HepG2 (cell line): ENCODE measurements at regions not wholly inside any gene's neighbourhood (a gene's known extent, or its start where the extent isn't known, plus 50 kb on each side); places are given as distances from the start of the nearest gene placed in this dataset.

Source experiments
- JUND ChIP-seq: sonication (generic); formaldehyde crosslinking; IDR thresholded peaks from 2 replicates; pipeline ENCODE4 v1.8.0; 2022; ENCODE audit warnings: mild to moderate bottlenecking, missing genetic modification reagents
- PAWR ChIP-seq: sonication (generic); formaldehyde crosslinking; IDR thresholded peaks from 2 replicates; pipeline ENCODE4 v1.4.0; 2020; ENCODE audit warnings: missing genetic modification reagents, mild to moderate bottlenecking, borderline replicate concordance
- POLR2AphosphoS5 ChIP-seq: IDR thresholded peaks from 2 replicates; pipeline ENCODE4 v1.6.1; 2012; ENCODE audit warnings: low read depth, low read length
- RCOR2 ChIP-seq: IDR thresholded peaks from 2 replicates; pipeline ENCODE4 v1.6.1; 2016; ENCODE audit warnings: missing biosample characterization, missing genetic modification reagents
- SP1 ChIP-seq, 2 experiments: fragments of 450-650 bp in 1 of 2; sonication (generic) in 1 of 2; formaldehyde crosslinking in 1 of 2; IDR thresholded peaks; 2 replicates each; pipeline versions ENCODE4 v1.4.0 to v1.6.1; 2016 to 2020; ENCODE audit warnings: missing genetic modification reagents in 1 of 2
- THYN1 ChIP-seq: sonication (generic); formaldehyde crosslinking; IDR thresholded peaks from 2 replicates; pipeline ENCODE4 v1.8.1; 2023; ENCODE audit warnings: low read depth, mild to moderate bottlenecking, moderate library complexity, missing genetic modification reagents, borderline replicate concordance
- ZBTB21 ChIP-seq: sonication (generic); formaldehyde crosslinking; IDR thresholded peaks from 2 replicates; pipeline ENCODE4 v1.4.0; 2020; ENCODE audit warnings: missing genetic modification reagents
- ZNF253 ChIP-seq: sonication (generic); formaldehyde crosslinking; IDR thresholded peaks from 2 replicates; pipeline ENCODE4 v1.8.0; 2022; ENCODE audit warnings: mild to moderate bottlenecking, missing genetic modification reagents, borderline replicate concordance
- TF ChIP-seq, protein P1 (sequence below): sonication (generic); formaldehyde crosslinking; IDR thresholded peaks from 2 replicates; pipeline ENCODE4 v1.5.0; 2020; ENCODE audit warnings: mild to moderate bottlenecking, missing genetic modification reagents, moderate library complexity
- TF ChIP-seq, protein P2 (sequence below): sonication (generic); formaldehyde crosslinking; IDR thresholded peaks from 2 replicates; pipeline ENCODE4 v1.4.0; 2020; ENCODE audit warnings: missing genetic modification reagents, borderline replicate concordance

DNA sequence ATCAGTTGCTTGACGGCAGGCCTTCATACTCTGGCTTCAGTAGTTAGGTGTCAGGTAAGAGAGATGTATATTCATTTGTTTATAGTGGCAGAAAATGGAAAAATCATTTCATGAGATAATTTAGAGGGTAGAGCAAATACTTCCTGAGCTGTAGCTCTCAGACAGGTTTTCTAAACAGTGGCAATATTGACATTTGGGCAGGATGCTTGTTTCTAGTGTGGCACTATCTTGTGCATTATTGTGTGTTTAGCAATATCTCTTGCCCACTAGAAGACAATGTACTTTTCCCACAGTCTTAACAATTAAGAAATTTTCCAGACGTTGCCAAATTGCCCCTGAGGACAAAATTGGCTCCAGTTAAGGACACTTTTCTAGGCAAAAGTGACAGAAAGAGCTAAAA is 1143.1 kb downstream of the PLA2G4A start:
- TF ChIP-seq SP1 (IDR thresholded peaks at IDR 0.05) (no peak), SP1 (CRISPR knock-in tag; IDR thresholded peaks at IDR 0.05) (no peak), ZNF253 (CRISPR knock-in tag) (no peak), THYN1 (CRISPR knock-in tag) (no peak), ZBTB21 (CRISPR knock-in tag) (no peak), PAWR (no peak), POLR2AphosphoS5 (no peak), RCOR2 (CRISPR knock-in tag) (no peak), JUND (CRISPR knock-in tag) (no peak)
- TF ChIP-seq, protein P1, sequence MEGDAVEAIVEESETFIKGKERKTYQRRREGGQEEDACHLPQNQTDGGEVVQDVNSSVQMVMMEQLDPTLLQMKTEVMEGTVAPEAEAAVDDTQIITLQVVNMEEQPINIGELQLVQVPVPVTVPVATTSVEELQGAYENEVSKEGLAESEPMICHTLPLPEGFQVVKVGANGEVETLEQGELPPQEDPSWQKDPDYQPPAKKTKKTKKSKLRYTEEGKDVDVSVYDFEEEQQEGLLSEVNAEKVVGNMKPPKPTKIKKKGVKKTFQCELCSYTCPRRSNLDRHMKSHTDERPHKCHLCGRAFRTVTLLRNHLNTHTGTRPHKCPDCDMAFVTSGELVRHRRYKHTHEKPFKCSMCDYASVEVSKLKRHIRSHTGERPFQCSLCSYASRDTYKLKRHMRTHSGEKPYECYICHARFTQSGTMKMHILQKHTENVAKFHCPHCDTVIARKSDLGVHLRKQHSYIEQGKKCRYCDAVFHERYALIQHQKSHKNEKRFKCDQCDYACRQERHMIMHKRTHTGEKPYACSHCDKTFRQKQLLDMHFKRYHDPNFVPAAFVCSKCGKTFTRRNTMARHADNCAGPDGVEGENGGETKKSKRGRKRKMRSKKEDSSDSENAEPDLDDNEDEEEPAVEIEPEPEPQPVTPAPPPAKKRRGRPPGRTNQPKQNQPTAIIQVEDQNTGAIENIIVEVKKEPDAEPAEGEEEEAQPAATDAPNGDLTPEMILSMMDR, result no peak
- TF ChIP-seq, protein P2, sequence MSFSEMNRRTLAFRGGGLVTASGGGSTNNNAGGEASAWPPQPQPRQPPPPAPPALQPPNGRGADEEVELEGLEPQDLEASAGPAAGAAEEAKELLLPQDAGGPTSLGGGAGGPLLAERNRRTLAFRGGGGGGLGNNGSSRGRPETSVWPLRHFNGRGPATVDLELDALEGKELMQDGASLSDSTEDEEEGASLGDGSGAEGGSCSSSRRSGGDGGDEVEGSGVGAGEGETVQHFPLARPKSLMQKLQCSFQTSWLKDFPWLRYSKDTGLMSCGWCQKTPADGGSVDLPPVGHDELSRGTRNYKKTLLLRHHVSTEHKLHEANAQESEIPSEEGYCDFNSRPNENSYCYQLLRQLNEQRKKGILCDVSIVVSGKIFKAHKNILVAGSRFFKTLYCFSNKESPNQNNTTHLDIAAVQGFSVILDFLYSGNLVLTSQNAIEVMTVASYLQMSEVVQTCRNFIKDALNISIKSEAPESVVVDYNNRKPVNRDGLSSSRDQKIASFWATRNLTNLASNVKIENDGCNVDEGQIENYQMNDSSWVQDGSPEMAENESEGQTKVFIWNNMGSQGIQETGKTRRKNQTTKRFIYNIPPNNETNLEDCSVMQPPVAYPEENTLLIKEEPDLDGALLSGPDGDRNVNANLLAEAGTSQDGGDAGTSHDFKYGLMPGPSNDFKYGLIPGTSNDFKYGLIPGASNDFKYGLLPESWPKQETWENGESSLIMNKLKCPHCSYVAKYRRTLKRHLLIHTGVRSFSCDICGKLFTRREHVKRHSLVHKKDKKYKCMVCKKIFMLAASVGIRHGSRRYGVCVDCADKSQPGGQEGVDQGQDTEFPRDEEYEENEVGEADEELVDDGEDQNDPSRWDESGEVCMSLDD, result no peak
